Esophagus muscularis mucosa (tissue), 3 donors: ENCODE measurements at regions not wholly inside any gene's neighbourhood (a gene's known extent, or its start where the extent isn't known, plus 50 kb on each side); places are given as distances from the start of the nearest gene placed in this dataset.

Source experiments
- POLR2A ChIP-seq: fragments of 450-650 bp; IDR thresholded peaks from one replicate; pipeline ENCODE4 v1.6.1; 2017; ENCODE audit warnings: antibody characterized with exemption, moderate library complexity, mild to moderate bottlenecking, low read depth
- POLR2AphosphoS5 ChIP-seq, 2 donors: sonication (generic); formaldehyde crosslinking; IDR thresholded peaks; one replicate each; pipeline ENCODE4 v1.6.1; 2017; ENCODE audit warnings: antibody characterized with exemption in 2 of 2
- TF ChIP-seq, protein P1 (sequence below), 3 experiments: fragments of 200-600 bp in 2 of 3; fragments of 450-650 bp in 1 of 3; sonication (generic) in 2 of 3; IDR thresholded peaks; one replicate each; pipeline ENCODE4 v1.5.1; 2017 to 2019; ENCODE audit warnings: antibody characterized with exemption in 3 of 3, mild to moderate bottlenecking in 2 of 3, moderate library complexity in 1 of 3

DNA sequence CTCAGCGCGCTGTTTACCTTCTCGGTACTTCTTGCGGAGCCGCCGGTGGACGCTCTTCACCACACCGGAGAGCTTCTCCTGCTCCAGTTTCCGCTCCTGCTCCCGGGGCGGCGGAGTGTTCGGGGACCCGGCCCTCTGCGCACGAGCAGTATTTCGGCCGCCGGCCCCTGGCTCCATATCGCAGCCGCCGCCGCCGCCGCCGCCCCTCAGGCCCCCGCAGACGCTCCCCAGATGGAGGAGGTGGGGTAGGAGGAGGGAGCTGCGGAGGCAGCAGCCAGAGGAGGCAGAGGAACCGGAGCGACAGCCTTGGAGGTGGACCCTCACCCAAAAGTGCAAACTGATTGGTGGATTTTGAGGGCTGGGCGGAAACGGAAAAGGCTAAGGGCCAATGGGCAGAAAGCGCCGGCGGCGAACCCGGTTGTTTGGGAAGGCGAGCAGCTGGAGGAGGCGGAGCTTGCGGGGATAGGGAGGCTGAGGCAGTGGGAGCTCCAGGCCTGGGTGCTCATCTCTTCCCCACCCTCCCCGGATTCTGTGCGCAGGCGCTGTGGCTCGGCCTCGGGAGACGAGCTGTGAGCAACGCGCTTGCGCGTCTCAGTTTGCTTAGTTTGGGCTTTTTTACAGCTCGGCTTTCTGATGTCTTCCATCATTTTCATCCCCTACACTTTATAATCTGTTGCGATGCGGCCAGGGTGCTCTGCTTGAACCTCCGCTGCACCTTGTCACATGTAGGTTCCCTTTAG lies 146.9 kb downstream of the GPR85 start:
- TF ChIP-seq POLR2A (peak; percentile 19), POLR2AphosphoS5 (IDR thresholded peaks at IDR 0.05) (peak; percentile 72 to 79)
- TF ChIP-seq, protein P1, sequence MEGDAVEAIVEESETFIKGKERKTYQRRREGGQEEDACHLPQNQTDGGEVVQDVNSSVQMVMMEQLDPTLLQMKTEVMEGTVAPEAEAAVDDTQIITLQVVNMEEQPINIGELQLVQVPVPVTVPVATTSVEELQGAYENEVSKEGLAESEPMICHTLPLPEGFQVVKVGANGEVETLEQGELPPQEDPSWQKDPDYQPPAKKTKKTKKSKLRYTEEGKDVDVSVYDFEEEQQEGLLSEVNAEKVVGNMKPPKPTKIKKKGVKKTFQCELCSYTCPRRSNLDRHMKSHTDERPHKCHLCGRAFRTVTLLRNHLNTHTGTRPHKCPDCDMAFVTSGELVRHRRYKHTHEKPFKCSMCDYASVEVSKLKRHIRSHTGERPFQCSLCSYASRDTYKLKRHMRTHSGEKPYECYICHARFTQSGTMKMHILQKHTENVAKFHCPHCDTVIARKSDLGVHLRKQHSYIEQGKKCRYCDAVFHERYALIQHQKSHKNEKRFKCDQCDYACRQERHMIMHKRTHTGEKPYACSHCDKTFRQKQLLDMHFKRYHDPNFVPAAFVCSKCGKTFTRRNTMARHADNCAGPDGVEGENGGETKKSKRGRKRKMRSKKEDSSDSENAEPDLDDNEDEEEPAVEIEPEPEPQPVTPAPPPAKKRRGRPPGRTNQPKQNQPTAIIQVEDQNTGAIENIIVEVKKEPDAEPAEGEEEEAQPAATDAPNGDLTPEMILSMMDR (IDR thresholded peaks at IDR 0.05), result no peak
